ENCODE measurements at regions not wholly inside any gene's neighbourhood (a gene's known extent, or its start where the extent isn't known, plus 50 kb on each side); places are given as distances from the start of the nearest gene placed in this dataset.

GRCh38 chr2:18889565-18890332 is 300.4 kb upstream of the NT5C1B start:
- Histone ChIP-seq H3K4me3 (replicated peaks in 1 of 3; ENCODE audit: insufficient read depth in 1 of 3, low read depth in 1 of 3, low read length in 3 of 3) (no peak overlapping the region), H3K4me2 (ENCODE audit: insufficient read depth, low read length) (no peak overlapping the region), H3K4me1 (ENCODE audit: control insufficient read depth, extremely low read depth, insufficient read depth, low read length) (no peaks in the 10 kb centered on the region), H3K9me3 (replicated peaks; ENCODE audit: control insufficient read depth, insufficient read depth, low read length) (no peaks in the 10 kb centered on the region), H2AFZ (ENCODE audit: low read depth, low read length) (no peak overlapping the region), H3K27ac (ENCODE audit: insufficient read depth, low read depth, low read length) (no peak overlapping the region), H3K27me3 (ENCODE audit: control insufficient read depth in 2 of 2, insufficient read depth in 2 of 2, low read length in 2 of 2) (no peaks in the 10 kb centered on the region), H3K36me3 (ENCODE audit: control insufficient read depth in 2 of 2, extremely low read depth in 1 of 2, insufficient read depth in 2 of 2, low read length in 2 of 2) (no peaks in the 10 kb centered on the region), H3K9me1 (replicated peaks; ENCODE audit: control insufficient read depth, extremely low read depth, insufficient read depth, low read length) (no peaks in the 10 kb centered on the region), H3K9ac (replicated peaks; ENCODE audit: extremely low read depth, insufficient read depth, low read length) (no peak overlapping the region), H4K20me1 (replicated peaks; ENCODE audit: control insufficient read depth, extremely low read depth, insufficient read depth, low read length) (no peaks in the 10 kb centered on the region), H3K79me2 (ENCODE audit: control insufficient read depth, insufficient read depth, low read length) (no peaks in the 10 kb centered on the region)
- intact Hi-C loops (cut with micrococcal nuclease): no loop called here
- DNase-seq (ENCODE audit: low read depth, low spot score): no peak
- TF ChIP-seq MYC (IDR thresholded peaks at IDR 0.05; ENCODE audit: low read depth, low read length) (no peak), CTCF (IDR thresholded peaks at IDR 0.05; ENCODE audit: extremely low read depth in 1 of 2, insufficient read depth in 1 of 2, low read depth in 1 of 2, low read length in 2 of 2) (no peak), JUN (IDR thresholded peaks at IDR 0.05; ENCODE audit: borderline replicate concordance, insufficient read depth, insufficient read length, low read depth) (no peak), MAX (IDR thresholded peaks at IDR 0.05; ENCODE audit: insufficient read depth, insufficient read length) (no peak), POLR2A (IDR thresholded peaks at IDR 0.05; ENCODE audit: low read depth, low read length) (no peak), GATA2 (IDR thresholded peaks at IDR 0.05; ENCODE audit: insufficient read depth, insufficient read length, low read depth, low read length) (no peak), EZH2 (IDR thresholded peaks at IDR 0.05; ENCODE audit: borderline replicate concordance, low read depth, low read length, severe bottlenecking) (no peak), FOS (IDR thresholded peaks at IDR 0.05; ENCODE audit: borderline replicate concordance, insufficient read depth, low read length) (no peak), POLR2AphosphoS5 (IDR thresholded peaks at IDR 0.05; ENCODE audit: insufficient read depth, low read depth, low read length) (no peak)
- dilution Hi-C loops (cut with MboI; ENCODE audit: extremely low pct_ligation_motif_present, low sequenced_read_pairs): no loop called here
- BruUV-seq (replicated peaks): no TSS peak
- FAIRE-seq: no peak
- POLR2A ChIA-PET: no interaction called here
- CTCF ChIA-PET: no interaction called here

All from endothelial cell of umbilical vein (primary cell).